AG10803 (cell line): ENCODE measurements at regions not wholly inside any gene's neighbourhood (a gene's known extent, or its start where the extent isn't known, plus 50 kb on each side); places are given as distances from the start of the nearest gene placed in this dataset.
"Not testable (repeated sequence)": the region's sequence is repeated elsewhere in the genome, so short reads cannot be mapped to it uniquely, and the experiment has no call there.

Experiments used
- DNase-seq: peaks from one replicate; pipeline ENCODE4 v3.0.0; 2010; ENCODE audit warnings: low read depth
- H3K4me3 ChIP-seq: 2 replicates; pipeline ENCODE4 v1.5.1; 2011; ENCODE audit warnings: mild to moderate bottlenecking, low read length, control low read depth
- CTCF ChIP-seq: conservative IDR thresholded peaks from 2 replicates; pipeline ENCODE4 v1.5.1; 2011; ENCODE audit warnings: mild to moderate bottlenecking, low read length, control low read depth, inconsistent platforms

- H3K4me3 ChIP-seq, DNase-seq: not testable (repeated sequence)
Measured at GRCh38 chrX:71822314-71822713, 59.2 kb downstream of the CXorf49B start.

DNA sequence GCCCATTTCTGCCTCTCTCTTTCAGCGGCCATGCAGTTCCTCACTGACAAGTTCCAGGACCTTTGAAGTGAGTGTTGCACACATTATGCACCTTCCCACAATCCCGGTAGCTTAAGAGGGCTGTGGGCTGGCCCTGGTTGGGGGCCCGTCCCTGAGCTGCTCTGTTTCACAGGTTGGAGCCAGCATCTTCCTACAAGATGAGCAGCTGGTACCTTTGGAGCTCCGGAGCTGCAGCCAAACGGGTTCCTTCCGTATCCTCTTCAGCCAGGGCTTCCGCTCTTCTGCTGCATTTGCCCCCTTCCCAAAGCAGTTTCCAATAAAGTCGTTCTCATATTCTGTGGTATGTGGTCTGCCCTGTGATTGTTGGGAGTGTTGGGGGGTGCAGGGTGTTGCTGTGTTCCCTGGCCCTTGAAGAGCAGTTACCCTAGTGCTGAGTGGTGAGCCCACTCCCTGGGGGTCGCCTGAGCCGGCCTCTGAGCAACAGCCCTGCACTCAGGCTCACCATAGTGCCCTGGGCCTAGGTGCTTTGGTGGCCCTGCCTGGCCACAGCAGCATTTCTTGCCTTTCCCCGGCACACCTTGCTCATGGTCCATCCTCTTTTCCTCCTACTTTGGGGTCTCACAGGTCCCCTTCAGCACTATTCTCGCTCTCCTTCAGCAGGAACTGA lies 60.4 kb downstream of the CXorf49B start:
- DNase-seq: no peak
- no peak overlapping the region for H3K4me3 ChIP-seq
- TF ChIP-seq CTCF: no peak

DNA sequence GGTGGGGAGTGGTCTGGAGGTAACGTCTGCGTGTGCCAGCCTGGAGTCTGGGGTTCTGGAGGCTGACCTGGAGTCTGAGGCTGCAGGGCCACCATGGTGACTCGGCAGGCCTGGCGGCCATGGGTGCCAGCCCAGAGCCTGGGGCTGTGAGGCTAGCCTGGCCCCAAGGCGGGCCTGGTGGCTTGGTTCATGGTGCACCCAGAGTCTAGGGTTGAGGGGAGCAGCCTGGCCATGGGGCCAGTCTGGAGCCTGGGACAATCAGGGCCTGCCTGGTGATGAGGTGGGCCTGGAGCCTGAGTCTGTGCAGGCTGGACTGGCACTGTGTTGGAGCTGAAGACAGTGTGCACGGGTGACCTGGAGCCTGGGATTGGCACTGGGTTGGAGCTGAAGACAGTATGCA lies 64.9 kb downstream of the CXorf49B start:
- DNase-seq: no peak
- no peak for TF ChIP-seq CTCF
- H3K4me3 ChIP-seq: no peak overlapping the region

DNA sequence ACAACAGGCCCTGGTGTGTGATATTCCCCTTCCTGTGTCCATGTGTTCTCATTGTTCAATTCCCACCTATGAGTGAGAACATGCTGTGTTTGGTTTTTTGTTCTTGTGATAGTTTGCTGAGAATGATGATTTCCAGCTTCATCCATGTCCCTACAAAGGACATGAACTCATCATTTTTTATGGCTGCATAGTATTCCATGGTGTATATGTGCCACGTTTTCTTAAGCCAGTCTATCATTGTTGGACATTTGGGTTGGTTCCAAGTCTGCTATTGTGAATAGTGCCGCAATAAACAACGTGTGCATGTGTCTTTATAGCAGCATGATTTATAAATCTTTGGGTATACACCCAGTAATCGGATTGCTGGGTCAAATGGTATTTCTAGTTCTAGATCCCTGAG lies 72.6 kb upstream of the NHSL2 start:
- not testable (repeated sequence) for DNase-seq, H3K4me3 ChIP-seq

DNA sequence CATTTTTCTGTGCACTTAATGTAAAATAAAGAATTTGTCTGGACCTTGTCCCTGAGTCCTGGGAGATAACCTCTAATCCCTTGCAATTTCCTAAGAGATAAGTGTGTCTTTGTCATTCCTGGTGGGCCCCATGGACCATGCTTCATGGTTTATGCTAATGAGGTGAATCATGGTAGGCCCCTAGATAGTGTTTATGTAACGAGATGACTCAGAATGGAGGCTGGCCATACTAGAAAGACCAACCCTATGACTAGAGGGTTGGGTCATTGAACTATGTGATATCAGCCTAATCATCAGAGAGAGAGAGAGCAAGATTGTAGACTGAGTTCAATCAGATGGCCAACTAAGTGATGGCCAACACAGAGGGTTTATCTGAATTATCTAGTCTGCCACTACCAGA lies 64.2 kb upstream of the NHSL2 start:
- no peak overlapping the region for H3K4me3 ChIP-seq
- no peak for DNase-seq
- no peak for TF ChIP-seq CTCF

DNA sequence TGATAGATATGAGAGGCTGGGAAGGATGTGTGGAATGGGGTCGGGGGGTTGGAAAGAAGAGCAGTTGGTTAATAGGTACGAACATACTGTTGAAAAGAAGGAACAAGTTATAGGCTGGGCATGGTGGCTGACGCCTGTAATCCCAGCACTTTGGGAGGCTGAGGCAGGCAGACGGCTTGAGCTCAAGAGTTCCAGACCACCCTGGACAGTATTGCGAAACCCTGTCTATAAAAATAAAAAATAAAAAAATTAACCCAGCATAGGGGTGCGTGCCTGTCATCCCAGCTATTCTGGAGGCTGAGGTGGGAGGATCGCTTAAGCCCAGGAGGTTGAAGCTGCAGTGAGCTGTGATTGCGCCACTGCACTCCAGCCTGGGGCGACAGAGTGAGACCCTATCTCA lies 58.5 kb upstream of the NHSL2 start:
- DNase-seq: no peak
- no peak for TF ChIP-seq CTCF
- no peak overlapping the region for H3K4me3 ChIP-seq

DNA sequence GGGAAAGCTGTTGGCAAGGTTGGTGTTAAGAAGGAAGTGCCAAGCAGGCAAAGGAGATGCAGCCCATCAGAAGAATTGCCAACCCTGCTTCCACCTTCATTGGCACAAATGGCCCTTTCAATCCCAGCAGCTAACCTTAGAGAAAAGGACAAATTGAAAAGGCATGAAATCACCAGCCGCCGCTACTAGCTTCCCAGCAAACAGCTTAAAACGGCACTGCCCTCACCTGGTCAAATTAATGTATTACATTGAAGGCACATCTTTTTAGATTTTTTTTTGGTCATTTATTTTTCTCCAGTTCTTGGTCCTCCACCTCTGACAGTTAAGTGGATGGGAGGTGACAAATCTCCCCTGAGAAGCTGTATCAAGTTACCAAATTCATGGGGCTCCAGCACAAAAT lies 51.0 kb upstream of the NHSL2 start:
- no peak overlapping the region for H3K4me3 ChIP-seq
- peak; percentile 59 for TF ChIP-seq CTCF
- DNase-seq: peak; percentile 36
